HEK293 (cell line): ENCODE measurements at regions not wholly inside any gene's neighbourhood (a gene's known extent, or its start where the extent isn't known, plus 50 kb on each side); places are given as distances from the start of the nearest gene placed in this dataset.

Source experiments
- ZNF214 ChIP-seq: fragments of 450-650 bp; formaldehyde crosslinking; IDR thresholded peaks from 2 replicates; pipeline ENCODE4 v1.5.1; 2017; ENCODE audit warnings: missing biosample characterization, mild to moderate bottlenecking, missing genetic modification characterization, borderline replicate concordance
- ZNF362 ChIP-seq: fragments of 450-650 bp; formaldehyde crosslinking; IDR thresholded peaks from 2 replicates; pipeline ENCODE4 v1.5.1; 2016; ENCODE audit warnings: missing biosample characterization, missing genetic modification characterization
- ZNF76 ChIP-seq: fragments of 450-650 bp; formaldehyde crosslinking; IDR thresholded peaks from 2 replicates; pipeline ENCODE4; 2016; ENCODE audit warnings: low read depth, missing biosample characterization, missing genetic modification characterization, borderline replicate concordance
- ZSCAN30 ChIP-seq: fragments of 450-650 bp; IDR thresholded peaks from 2 replicates; pipeline ENCODE4 v1.5.1; 2018; ENCODE audit warnings: missing biosample characterization, mild to moderate bottlenecking, missing genetic modification characterization, moderate library complexity
- TF ChIP-seq, protein P1 (sequence below): fragments of 450-650 bp; formaldehyde crosslinking; IDR thresholded peaks from 2 replicates; pipeline ENCODE4 v1.5.1; 2016; ENCODE audit warnings: missing biosample characterization, missing genetic modification characterization

GRCh38 chr14:87043667-87044200 lies 949.2 kb downstream of the GALC start:
- TF ChIP-seq ZNF214 (tag by site-specific recombination) (no peak), ZNF76 (tag by site-specific recombination) (no peak), ZNF362 (no peak), ZSCAN30 (tag by site-specific recombination) (no peak)
- TF ChIP-seq, protein P1, sequence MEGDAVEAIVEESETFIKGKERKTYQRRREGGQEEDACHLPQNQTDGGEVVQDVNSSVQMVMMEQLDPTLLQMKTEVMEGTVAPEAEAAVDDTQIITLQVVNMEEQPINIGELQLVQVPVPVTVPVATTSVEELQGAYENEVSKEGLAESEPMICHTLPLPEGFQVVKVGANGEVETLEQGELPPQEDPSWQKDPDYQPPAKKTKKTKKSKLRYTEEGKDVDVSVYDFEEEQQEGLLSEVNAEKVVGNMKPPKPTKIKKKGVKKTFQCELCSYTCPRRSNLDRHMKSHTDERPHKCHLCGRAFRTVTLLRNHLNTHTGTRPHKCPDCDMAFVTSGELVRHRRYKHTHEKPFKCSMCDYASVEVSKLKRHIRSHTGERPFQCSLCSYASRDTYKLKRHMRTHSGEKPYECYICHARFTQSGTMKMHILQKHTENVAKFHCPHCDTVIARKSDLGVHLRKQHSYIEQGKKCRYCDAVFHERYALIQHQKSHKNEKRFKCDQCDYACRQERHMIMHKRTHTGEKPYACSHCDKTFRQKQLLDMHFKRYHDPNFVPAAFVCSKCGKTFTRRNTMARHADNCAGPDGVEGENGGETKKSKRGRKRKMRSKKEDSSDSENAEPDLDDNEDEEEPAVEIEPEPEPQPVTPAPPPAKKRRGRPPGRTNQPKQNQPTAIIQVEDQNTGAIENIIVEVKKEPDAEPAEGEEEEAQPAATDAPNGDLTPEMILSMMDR (tag by site-specific recombination), result no peak
